GM13976 (cell line): ENCODE measurements at regions not wholly inside any gene's neighbourhood (a gene's known extent, or its start where the extent isn't known, plus 50 kb on each side); places are given as distances from the start of the nearest gene placed in this dataset.

Experiments
- DNase-seq: peaks from one replicate; pipeline ENCODE4 v3.0.0; 2012; ENCODE audit warnings: low spot score
- CTCF ChIP-seq: IDR thresholded peaks from 2 replicates; pipeline ENCODE4 v1.5.1; 2012; ENCODE audit warnings: borderline replicate concordance, mild to moderate bottlenecking; ENCODE audit not compliant: insufficient read depth; ENCODE audit errors: extremely low read depth, missing control alignments, control extremely low read depth
- in situ Hi-C: fragments of 300-500 bp; cut with MboI; formaldehyde crosslinking; loops from one replicate; pipeline ENCODE4 v1.12.0; 2022; ENCODE audit warnings: low sequenced_read_pairs, mixed read lengths, inconsistent platforms; ENCODE audit not compliant: unreplicated experiment

GRCh38 chr12:5186715-5187114, 143.0 kb downstream of the KCNA5 start:
- no peak for TF ChIP-seq CTCF
- in situ Hi-C loops, result no loop called here
- no peak for DNase-seq

DNA sequence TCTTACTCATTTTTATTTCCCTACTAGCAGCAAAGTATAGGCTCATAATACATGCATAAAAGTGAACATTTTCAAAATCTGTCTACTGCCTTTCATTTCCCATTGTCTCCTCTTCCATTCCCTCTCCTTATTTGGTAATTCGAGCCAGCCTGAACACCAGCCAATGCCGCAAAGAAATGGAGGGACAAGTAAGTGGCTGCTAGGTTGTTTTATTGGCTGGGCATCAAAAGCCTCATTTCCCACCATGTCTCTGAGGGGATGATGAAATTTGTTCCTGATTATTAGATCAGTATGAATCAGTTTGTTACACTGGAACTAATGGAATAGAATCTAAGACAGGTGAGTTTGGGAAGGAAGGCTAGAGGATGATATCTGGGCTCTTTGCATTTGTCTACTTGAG, 143.5 kb downstream of the KCNA5 start:
- in situ Hi-C loops, result no loop called here
- DNase-seq, result no peak
- no peak for TF ChIP-seq CTCF

DNA sequence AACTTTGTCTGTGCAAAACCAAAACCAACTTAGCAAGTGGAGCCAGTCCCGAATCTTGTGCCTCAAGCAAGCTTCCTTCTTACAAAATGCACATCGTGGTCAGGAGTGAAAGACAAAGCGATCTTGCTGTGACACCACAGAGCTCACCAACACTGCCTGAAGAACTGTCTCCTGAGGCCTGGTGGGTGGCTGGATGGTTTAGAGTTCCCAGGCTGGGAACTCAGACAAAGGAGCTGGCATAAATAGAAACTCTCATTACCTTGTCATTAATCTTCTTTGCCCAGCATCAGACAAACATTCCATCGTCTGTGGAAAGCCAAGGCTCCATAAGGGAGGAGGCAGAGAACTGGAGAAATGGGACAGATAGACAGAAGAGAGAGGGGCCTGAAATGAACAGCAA, 144.8 kb downstream of the KCNA5 start:
- no peak for TF ChIP-seq CTCF
- no peak for DNase-seq
- in situ Hi-C loops, result no loop called here

DNA sequence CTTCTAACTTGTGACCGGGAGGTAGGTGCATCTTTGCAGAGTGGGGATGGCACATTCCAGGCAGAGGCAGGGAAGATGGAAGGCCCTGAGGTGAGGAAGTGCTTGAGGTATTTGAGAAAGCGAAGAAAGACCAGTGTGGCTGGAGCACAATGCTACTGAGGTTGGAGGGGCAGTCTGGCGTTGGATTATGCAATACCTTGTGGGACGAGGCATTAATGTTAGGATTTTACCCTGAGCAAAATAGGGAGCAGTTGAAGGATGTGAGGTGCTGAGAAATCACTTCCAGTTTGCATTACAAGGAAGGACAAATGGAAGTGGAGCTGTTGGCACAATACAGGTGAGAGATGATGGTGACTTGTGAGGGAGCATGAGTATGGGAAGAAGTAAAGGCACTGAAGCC, 145.5 kb downstream of the KCNA5 start:
- no peak for TF ChIP-seq CTCF
- in situ Hi-C loops, result no loop called here
- no peak for DNase-seq

DNA sequence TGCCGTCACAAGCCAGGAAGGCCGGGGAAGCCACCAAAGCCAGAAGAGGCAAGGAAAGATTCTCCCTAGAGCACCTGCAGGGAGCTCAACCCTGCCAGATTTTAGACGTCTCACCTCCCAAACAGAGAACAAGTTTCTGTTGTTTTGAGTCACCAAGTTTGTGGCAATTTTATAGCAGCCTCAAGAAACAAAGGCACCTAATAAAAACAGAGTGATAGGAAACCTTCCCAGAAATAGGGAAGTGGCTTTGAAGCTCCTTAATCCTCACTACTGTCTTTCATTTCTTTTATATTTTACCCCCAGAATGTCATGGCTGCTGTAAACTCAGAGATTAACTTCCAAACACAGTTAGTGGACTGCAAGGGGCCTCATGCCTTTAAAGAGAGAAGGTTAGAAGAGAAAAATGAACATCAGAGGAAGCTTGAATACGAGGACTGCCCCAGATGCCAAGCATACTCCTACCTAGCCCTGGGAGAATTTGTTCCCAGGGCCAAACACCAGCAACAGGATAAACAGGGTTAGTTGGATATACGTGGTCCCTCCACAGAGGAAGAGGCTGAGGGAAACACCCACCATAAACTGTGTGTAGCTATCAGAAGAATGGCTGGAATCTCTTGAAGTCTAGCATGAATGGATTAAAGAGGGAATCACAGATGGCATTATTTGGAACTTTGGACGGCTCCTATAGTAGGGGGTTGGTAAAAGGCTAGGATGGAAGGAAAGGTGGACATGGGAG, 148.3 kb downstream of the KCNA5 start:
- no peak for DNase-seq
- in situ Hi-C loops, result no loop called here

DNA sequence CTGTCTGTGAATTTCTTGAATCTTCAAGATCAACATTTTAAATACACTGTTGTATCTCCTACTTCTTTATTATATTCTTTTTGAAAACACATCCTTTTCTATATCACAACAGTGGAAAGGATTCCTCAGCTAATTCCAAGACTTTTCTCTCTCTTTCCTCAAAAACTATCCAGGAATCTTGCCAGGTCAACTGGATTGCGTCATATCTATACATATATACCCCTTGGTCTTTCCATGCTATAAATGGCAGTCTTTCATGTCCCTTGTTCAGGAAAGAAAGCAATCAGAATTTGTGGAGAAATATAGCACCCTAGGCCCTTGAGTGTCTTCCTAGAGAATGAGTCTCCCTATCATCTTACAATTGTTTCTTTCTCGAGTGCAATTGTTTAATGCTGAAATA, 149.0 kb downstream of the KCNA5 start:
- TF ChIP-seq CTCF, result no peak
- in situ Hi-C loops, result no loop called here
- no peak for DNase-seq

More for the DNA sequence above, 148.3 kb downstream of the KCNA5 start:
- TF ChIP-seq CTCF, result no peak

DNA sequence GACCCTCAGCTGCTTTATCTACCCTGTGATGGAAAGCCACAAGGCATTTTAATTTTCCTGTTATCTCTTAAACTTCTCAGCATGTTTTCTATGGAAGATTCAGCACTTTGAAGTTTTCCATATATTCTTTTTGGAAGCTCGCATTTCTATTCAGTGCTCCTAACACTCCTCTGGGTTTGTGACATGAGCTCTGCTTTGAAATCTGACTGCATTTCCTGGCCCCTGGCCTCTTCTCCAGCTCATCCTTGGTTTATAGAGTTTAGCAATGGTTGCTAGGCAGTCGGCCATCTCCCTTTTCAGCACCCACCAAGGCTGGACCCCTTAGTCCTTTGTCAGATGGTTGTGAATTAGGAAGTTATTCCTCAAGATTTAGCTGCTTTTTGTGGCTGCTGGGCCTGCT, 150.6 kb downstream of the KCNA5 start:
- TF ChIP-seq CTCF, result no peak
- in situ Hi-C loops, result no loop called here
- no peak for DNase-seq
